Endothelial cell of umbilical vein (primary cell): ENCODE measurements at regions not wholly inside any gene's neighbourhood (a gene's known extent, or its start where the extent isn't known, plus 50 kb on each side); places are given as distances from the start of the nearest gene placed in this dataset.

Experiments
- BruUV-seq: library from RNA; stranded (reverse); fragments of 400-500 nt; replicated peaks from 2 replicates; lab custom pipeline; 2021; lab: Mats Ljungman, UMichigan
- CTCF ChIA-PET: fragments of 300-600, 350-600 bp; sonication (Branson Sonifier 250); formaldehyde crosslinking; loops from one replicate; lab custom pipeline; 2021; ENCODE audit warnings: antibody characterized with exemption, inconsistent platforms; lab: Charles Lee
- POLR2A ChIA-PET: fragments of 300-600, 350-600 bp; sonication (Branson Sonifier 250); formaldehyde crosslinking; loops from one replicate; lab custom pipeline; 2021; ENCODE audit warnings: antibody characterized with exemption, inconsistent platforms; lab: Charles Lee
- DNase-seq: peaks from one replicate; pipeline ENCODE4 v3.0.0-alpha.2; 2011; ENCODE audit warnings: low read depth, low spot score
- FAIRE-seq: peaks from 2 replicates; lab custom pipeline; 2011; peaks lifted over from hg19 to GRCh38; lab: Jason Lieb, UNC
- H2AFZ ChIP-seq: 2 replicates; pipeline ENCODE4 v1.6.0; 2012; ENCODE audit warnings: low read depth, low read length, control low read depth, inconsistent platforms
- H3K27ac ChIP-seq: 2 replicates; pipeline ENCODE4 v1.5.1; 2011; ENCODE audit warnings: low read depth, mild to moderate bottlenecking, control low read depth, low read length, moderate library complexity; ENCODE audit not compliant: insufficient read depth
- H3K27me3 ChIP-seq, 2 experiments: 2 replicates each; pipeline versions ENCODE4 v1.6.0 to v1.6.1; 2011; ENCODE audit warnings: low read length in 2 of 2, mixed read lengths in 1 of 2; ENCODE audit not compliant: control insufficient read depth in 2 of 2, insufficient read depth in 2 of 2
- H3K36me3 ChIP-seq, 2 experiments: 2 replicates in 1 of 2; 3 replicates in 1 of 2; pipeline ENCODE4 v1.5.1; 2011; ENCODE audit warnings: low read length in 2 of 2, mild to moderate bottlenecking in 1 of 2, moderate library complexity in 1 of 2; ENCODE audit not compliant: control insufficient read depth in 2 of 2, insufficient read depth in 2 of 2; ENCODE audit errors: extremely low read depth in 1 of 2
- H3K4me1 ChIP-seq: 3 replicates; pipeline ENCODE4 v1.5.1; 2011; ENCODE audit warnings: mild to moderate bottlenecking, low read length; ENCODE audit not compliant: control insufficient read depth, insufficient read depth; ENCODE audit errors: extremely low read depth
- H3K4me2 ChIP-seq: 2 replicates; pipeline ENCODE4 v1.6.1; 2011; ENCODE audit warnings: low read length, control low read depth, mixed read lengths; ENCODE audit not compliant: insufficient read depth
- H3K4me3 ChIP-seq, 3 experiments: fragments of 200-600 bp in 1 of 3; sonication (generic), shearing (Covaris generic) in 1 of 3; replicated peaks in 1 of 3; 2 replicates each; pipeline ENCODE4 v1.5.1; 2011 to 2016; ENCODE audit warnings: control low read depth in 3 of 3, low read length in 3 of 3, mild to moderate bottlenecking in 2 of 3, inconsistent platforms in 1 of 3, low read depth in 1 of 3, moderate library complexity in 1 of 3; ENCODE audit not compliant: insufficient read depth in 1 of 3
- H3K79me2 ChIP-seq: 2 replicates; pipeline ENCODE4 v1.6.0; 2012; ENCODE audit warnings: low read length, inconsistent platforms; ENCODE audit not compliant: control insufficient read depth, insufficient read depth
- H3K9ac ChIP-seq: replicated peaks from 2 replicates; pipeline ENCODE3; 2011; ENCODE audit warnings: low read length, control low read depth; ENCODE audit not compliant: insufficient read depth; ENCODE audit errors: extremely low read depth
- H3K9me1 ChIP-seq: replicated peaks from 3 replicates; pipeline ENCODE4 v1.6.0; 2011; ENCODE audit warnings: mild to moderate bottlenecking, low read length; ENCODE audit not compliant: control insufficient read depth, insufficient read depth; ENCODE audit errors: extremely low read depth
- H3K9me3 ChIP-seq: replicated peaks from 2 replicates; pipeline ENCODE4 v1.5.1; 2012; ENCODE audit warnings: low read length, inconsistent platforms; ENCODE audit not compliant: control insufficient read depth, insufficient read depth
- H4K20me1 ChIP-seq: replicated peaks from 2 replicates; pipeline ENCODE3; 2011; ENCODE audit warnings: mild to moderate bottlenecking, low read length; ENCODE audit not compliant: control insufficient read depth, insufficient read depth; ENCODE audit errors: extremely low read depth
- CTCF ChIP-seq, 2 donors: IDR thresholded peaks; 1 replicate in 1 of 2; 2 replicates in 1 of 2; pipeline ENCODE4 v1.5.1; 2011; ENCODE audit warnings: low read length in 2 of 2, mild to moderate bottlenecking in 2 of 2, moderate library complexity in 2 of 2, control low read depth in 1 of 2, inconsistent platforms in 1 of 2, low read depth in 1 of 2; ENCODE audit not compliant: insufficient read depth in 1 of 2; ENCODE audit errors: extremely low read depth in 1 of 2
- EZH2 ChIP-seq: IDR thresholded peaks from 2 replicates; pipeline ENCODE4 v1.6.1; 2012; ENCODE audit warnings: borderline replicate concordance, low read depth, mild to moderate bottlenecking, moderate library complexity, low read length, inconsistent platforms; ENCODE audit not compliant: severe bottlenecking
- FOS ChIP-seq: IDR thresholded peaks from 2 replicates; pipeline ENCODE4 v1.6.1; 2011; ENCODE audit warnings: mild to moderate bottlenecking, low read length, moderate library complexity, borderline replicate concordance; ENCODE audit not compliant: insufficient read depth
- GATA2 ChIP-seq: IDR thresholded peaks from 2 replicates; pipeline ENCODE4 v1.7.0; 2011; ENCODE audit warnings: low read depth, mild to moderate bottlenecking, moderate library complexity, mixed read lengths, low read length; ENCODE audit not compliant: insufficient read length, insufficient read depth
- JUN ChIP-seq: IDR thresholded peaks from 2 replicates; pipeline ENCODE4 v1.6.1; 2011; ENCODE audit warnings: borderline replicate concordance, low read depth; ENCODE audit not compliant: insufficient read length, insufficient read depth
- MAX ChIP-seq: IDR thresholded peaks from 2 replicates; pipeline ENCODE4 v1.6.1; 2011; ENCODE audit not compliant: insufficient read depth, insufficient read length
- MYC ChIP-seq: IDR thresholded peaks from one replicate; pipeline ENCODE4 v1.6.1; 2011; ENCODE audit warnings: mild to moderate bottlenecking, low read depth, low read length
- POLR2A ChIP-seq: IDR thresholded peaks from 2 replicates; pipeline ENCODE4 v1.6.1; 2012; ENCODE audit warnings: low read depth, mild to moderate bottlenecking, control low read depth, low read length
- POLR2AphosphoS5 ChIP-seq: IDR thresholded peaks from 2 replicates; pipeline ENCODE4 v1.6.1; 2012; ENCODE audit warnings: low read depth, mild to moderate bottlenecking, control low read depth, low read length, moderate library complexity; ENCODE audit not compliant: insufficient read depth
- dilution Hi-C: fragments of 300-500 bp; cut with MboI; formaldehyde crosslinking; loops from one replicate; pipeline ENCODE4 v1.15.0; 2019; ENCODE audit warnings: low sequenced_read_pairs; ENCODE audit not compliant: extremely low pct_ligation_motif_present
- intact Hi-C: fragments of 100-400 bp; cut with micrococcal nuclease; formaldehyde crosslinking; loops from one replicate; pipeline ENCODE4 v1.10.0; 2022

- Histone ChIP-seq H3K36me3 (no peaks in the 10 kb centered on the region), H3K4me2 (no peak overlapping the region), H4K20me1 (no peaks in the 10 kb centered on the region), H3K27ac (no peak overlapping the region), H3K27me3 (peaks cover 8 to 21% of the 10 kb centered on the region in 2 experiments), H2AFZ (no peak overlapping the region), H3K9ac (no peak overlapping the region), H3K9me1 (no peaks in the 10 kb centered on the region), H3K9me3 (no peaks in the 10 kb centered on the region), H3K4me1 (no peaks in the 10 kb centered on the region), H3K79me2 (no peaks in the 10 kb centered on the region), H3K4me3 (no peak overlapping the region)
- POLR2A ChIA-PET, result no interaction called here
- FAIRE-seq, result no peak
- no peak for DNase-seq
- BruUV-seq, result no TSS peak
- dilution Hi-C loops, result no loop called here
- intact Hi-C loops, result no loop called here
- CTCF ChIA-PET, result no interaction called here
- TF ChIP-seq GATA2, result no peak
- no peak for TF ChIP-seq MAX
- no peak for TF ChIP-seq POLR2A
- no peak for TF ChIP-seq MYC
- TF ChIP-seq CTCF (IDR thresholded peaks at IDR 0.05; ENCODE audit: extremely low read depth in 1 of 2, insufficient read depth in 1 of 2, low read depth in 1 of 2, low read length in 2 of 2), result no peak
- TF ChIP-seq FOS, result no peak
- no peak for TF ChIP-seq JUN
- no peak for TF ChIP-seq EZH2
- no peak for TF ChIP-seq POLR2AphosphoS5
These were observed 95.9 kb upstream of the AKAP13 start for GRCh38 chr15:85284497-85284896.
